ENCODE measurements at regions not wholly inside any gene's neighbourhood (a gene's known extent, or its start where the extent isn't known, plus 50 kb on each side); places are given as distances from the start of the nearest gene placed in this dataset.
A peak's percentile ranks its signal among the peaks of the same experiment; 100 is the strongest.

DNA sequence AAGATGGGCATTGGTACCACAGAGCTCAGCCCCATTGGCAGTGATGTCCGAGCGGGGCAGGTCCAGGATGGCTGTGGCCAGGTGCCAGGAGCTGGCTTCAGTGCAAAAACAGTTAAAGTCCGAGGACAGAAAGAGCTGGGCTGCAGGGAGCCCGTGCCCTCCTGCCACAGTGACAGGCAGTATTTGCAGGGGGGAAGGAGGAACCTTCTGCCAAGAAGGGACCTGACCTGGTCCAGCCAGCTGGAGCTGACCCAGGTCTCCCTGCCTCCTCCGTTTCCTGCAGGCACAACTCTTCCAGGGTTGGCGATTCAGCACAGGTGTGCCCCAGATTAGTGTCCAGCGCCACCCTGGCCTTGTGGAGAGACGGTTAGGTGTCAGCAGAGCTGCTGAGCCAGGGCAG lies 199.0 kb downstream of the ENGASE start:
- no peaks in the 10 kb centered on the region for H3K4me1 ChIP-seq (ENCODE audit: control insufficient read depth in 2 of 3, insufficient read depth in 2 of 3, low read depth in 1 of 3, low read length in 3 of 3)

DNA sequence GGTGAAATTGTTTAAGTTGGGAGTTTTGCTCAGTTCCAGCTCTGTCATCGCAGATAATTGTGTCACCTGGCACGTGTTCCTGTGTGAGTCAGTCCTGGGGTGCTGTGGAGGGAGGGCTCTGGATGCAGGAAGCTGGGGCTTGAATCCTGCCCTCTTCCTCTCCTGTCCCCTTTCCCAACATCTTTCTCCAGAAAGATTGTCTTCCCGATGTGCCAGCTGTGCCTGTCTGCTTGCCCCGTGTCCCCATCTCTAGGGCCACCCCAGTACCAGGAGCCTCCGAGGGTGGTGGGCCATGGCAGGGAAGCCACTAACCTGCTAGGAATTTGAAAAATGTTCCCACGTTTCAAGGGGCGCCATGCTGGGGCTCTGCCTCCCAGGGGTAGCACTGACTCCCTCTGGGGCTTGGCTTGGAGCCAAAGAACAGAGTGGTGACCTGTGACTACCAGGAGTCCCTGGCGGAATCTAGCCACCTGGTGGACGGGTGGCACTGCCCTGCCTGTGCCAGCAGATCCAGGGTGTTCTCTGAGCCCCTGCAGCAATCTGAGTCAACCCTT lies 198.1 kb downstream of the ENGASE start:
- no peaks in the 10 kb centered on the region for H3K4me1 ChIP-seq (ENCODE audit: control insufficient read depth in 2 of 3, insufficient read depth in 2 of 3, low read depth in 1 of 3, low read length in 3 of 3)
- no peak overlapping the region for H3K4me3 ChIP-seq (ENCODE audit: low read length in 3 of 3)
- TF ChIP-seq, protein P1, sequence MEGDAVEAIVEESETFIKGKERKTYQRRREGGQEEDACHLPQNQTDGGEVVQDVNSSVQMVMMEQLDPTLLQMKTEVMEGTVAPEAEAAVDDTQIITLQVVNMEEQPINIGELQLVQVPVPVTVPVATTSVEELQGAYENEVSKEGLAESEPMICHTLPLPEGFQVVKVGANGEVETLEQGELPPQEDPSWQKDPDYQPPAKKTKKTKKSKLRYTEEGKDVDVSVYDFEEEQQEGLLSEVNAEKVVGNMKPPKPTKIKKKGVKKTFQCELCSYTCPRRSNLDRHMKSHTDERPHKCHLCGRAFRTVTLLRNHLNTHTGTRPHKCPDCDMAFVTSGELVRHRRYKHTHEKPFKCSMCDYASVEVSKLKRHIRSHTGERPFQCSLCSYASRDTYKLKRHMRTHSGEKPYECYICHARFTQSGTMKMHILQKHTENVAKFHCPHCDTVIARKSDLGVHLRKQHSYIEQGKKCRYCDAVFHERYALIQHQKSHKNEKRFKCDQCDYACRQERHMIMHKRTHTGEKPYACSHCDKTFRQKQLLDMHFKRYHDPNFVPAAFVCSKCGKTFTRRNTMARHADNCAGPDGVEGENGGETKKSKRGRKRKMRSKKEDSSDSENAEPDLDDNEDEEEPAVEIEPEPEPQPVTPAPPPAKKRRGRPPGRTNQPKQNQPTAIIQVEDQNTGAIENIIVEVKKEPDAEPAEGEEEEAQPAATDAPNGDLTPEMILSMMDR (IDR thresholded peaks at IDR 0.05; ENCODE audit: borderline replicate concordance, extremely low read depth, insufficient read depth): no peak
- H3K9ac ChIP-seq (ENCODE audit: low read length in 3 of 3): no peak overlapping the region
- H3K27ac ChIP-seq (ENCODE audit: low read depth in 2 of 2, low read length in 2 of 2): no peak overlapping the region
- no peaks in the 10 kb centered on the region for H3K36me3 ChIP-seq (ENCODE audit: control insufficient read depth in 2 of 3, insufficient read depth in 3 of 3, low read length in 3 of 3)
- no peaks in the 10 kb centered on the region for H3K27me3 ChIP-seq (ENCODE audit: control insufficient read depth, insufficient read depth, low read length)
- FAIRE-seq (no peak), DNase-seq (peak in 1 of 5 donors; percentile 59)
- intact Hi-C loops (cut with DNase I): no loop called here
- H3K9me3 ChIP-seq (ENCODE audit: control insufficient read depth in 2 of 3, insufficient read depth in 1 of 3, low read length in 3 of 3): no peaks in the 10 kb centered on the region

More for the DNA sequence above, 199.0 kb downstream of the ENGASE start:
- TF ChIP-seq, protein P1 (IDR thresholded peaks at IDR 0.05; ENCODE audit: borderline replicate concordance, extremely low read depth, insufficient read depth): no peak
- no peak overlapping the region for H3K27ac ChIP-seq (ENCODE audit: low read depth in 2 of 2, low read length in 2 of 2)
- DNase-seq (no peak), FAIRE-seq (no peak)
- H3K36me3 ChIP-seq (ENCODE audit: control insufficient read depth in 2 of 3, insufficient read depth in 3 of 3, low read length in 3 of 3): no peaks in the 10 kb centered on the region
- intact Hi-C loops (cut with DNase I): no loop called here
- no peak overlapping the region for H3K9ac ChIP-seq (ENCODE audit: low read length in 3 of 3)
- no peak overlapping the region for H3K4me3 ChIP-seq (ENCODE audit: low read length in 3 of 3)
- no peaks in the 10 kb centered on the region for H3K9me3 ChIP-seq (ENCODE audit: control insufficient read depth in 2 of 3, insufficient read depth in 1 of 3, low read length in 3 of 3)
- no peaks in the 10 kb centered on the region for H3K27me3 ChIP-seq (ENCODE audit: control insufficient read depth, insufficient read depth, low read length)

DNA sequence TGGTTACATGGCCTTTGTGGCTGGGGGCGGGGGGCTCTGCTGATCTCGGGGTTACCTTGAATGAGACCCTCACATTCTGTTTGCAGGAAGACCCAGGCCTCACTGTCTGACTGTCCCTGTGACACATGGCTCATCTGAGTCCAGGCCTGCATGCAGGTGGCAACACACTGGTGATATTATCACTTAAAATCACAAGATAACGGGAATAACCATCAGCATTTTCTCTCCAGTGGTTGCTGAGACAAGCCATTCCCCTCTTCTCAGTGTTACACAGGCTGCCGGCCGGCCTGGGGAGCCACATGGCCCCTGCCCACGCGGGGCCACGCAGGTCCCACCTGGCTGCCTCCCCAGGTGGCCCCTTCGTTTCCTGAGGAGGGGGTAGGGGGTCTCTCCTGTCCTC lies 197.6 kb downstream of the ENGASE start:
- FAIRE-seq: no peak
- TF ChIP-seq, protein P1 (IDR thresholded peaks at IDR 0.05; ENCODE audit: borderline replicate concordance, extremely low read depth, insufficient read depth): no peak
- intact Hi-C loops (cut with DNase I): no loop called here
- DNase-seq: no peak
- Histone ChIP-seq H3K27me3 (ENCODE audit: control insufficient read depth, insufficient read depth, low read length) (no peaks in the 10 kb centered on the region), H3K9me3 (ENCODE audit: control insufficient read depth in 2 of 3, insufficient read depth in 1 of 3, low read length in 3 of 3) (no peaks in the 10 kb centered on the region), H3K4me3 (ENCODE audit: low read length in 3 of 3) (no peak overlapping the region), H3K4me1 (ENCODE audit: control insufficient read depth in 2 of 3, insufficient read depth in 2 of 3, low read depth in 1 of 3, low read length in 3 of 3) (no peaks in the 10 kb centered on the region), H3K36me3 (ENCODE audit: control insufficient read depth in 2 of 3, insufficient read depth in 3 of 3, low read length in 3 of 3) (no peaks in the 10 kb centered on the region), H3K9ac (ENCODE audit: low read length in 3 of 3) (no peak overlapping the region), H3K27ac (ENCODE audit: low read depth in 2 of 2, low read length in 2 of 2) (no peak overlapping the region)

DNA sequence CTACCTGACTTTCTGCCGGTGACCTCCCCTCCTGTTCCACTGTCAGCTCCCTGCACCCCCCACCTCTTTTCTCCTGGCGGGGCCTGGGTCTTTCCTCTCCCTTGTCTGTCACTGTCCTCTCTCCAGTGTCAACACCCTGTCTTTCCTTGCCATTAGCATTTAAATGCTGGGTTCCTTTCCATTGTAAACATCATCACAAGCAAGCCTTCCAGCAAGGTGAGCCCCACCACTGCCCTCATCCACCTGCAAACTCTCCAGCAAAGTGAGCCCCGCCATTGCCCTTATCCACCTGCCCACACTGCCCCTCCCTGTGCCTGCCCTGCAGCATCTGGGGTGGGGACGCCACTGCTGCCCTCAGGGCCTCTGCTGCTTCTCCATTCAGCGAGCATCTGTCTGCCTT lies 195.0 kb downstream of the ENGASE start:
- no peaks in the 10 kb centered on the region for H3K4me1 ChIP-seq (ENCODE audit: control insufficient read depth in 2 of 3, insufficient read depth in 2 of 3, low read depth in 1 of 3, low read length in 3 of 3)
- no peak overlapping the region for H3K27ac ChIP-seq (ENCODE audit: low read depth in 2 of 2, low read length in 2 of 2)
- intact Hi-C loops (cut with DNase I): no loop called here
- DNase-seq (no peak), FAIRE-seq (no peak)
- no peaks in the 10 kb centered on the region for H3K27me3 ChIP-seq (ENCODE audit: control insufficient read depth, insufficient read depth, low read length)
- no peak overlapping the region for H3K4me3 ChIP-seq (ENCODE audit: low read length in 3 of 3)
- no peaks in the 10 kb centered on the region for H3K9me3 ChIP-seq (ENCODE audit: control insufficient read depth in 2 of 3, insufficient read depth in 1 of 3, low read length in 3 of 3)
- H3K36me3 ChIP-seq (ENCODE audit: control insufficient read depth in 2 of 3, insufficient read depth in 3 of 3, low read length in 3 of 3): no peaks in the 10 kb centered on the region
- TF ChIP-seq, protein P1 (IDR thresholded peaks at IDR 0.05; ENCODE audit: borderline replicate concordance, extremely low read depth, insufficient read depth): no peak
- no peak overlapping the region for H3K9ac ChIP-seq (ENCODE audit: low read length in 3 of 3)

Data from kidney (tissue), 13 donors.